A549 (cell line): ENCODE measurements at regions not wholly inside any gene's neighbourhood (a gene's known extent, or its start where the extent isn't known, plus 50 kb on each side); places are given as distances from the start of the nearest gene placed in this dataset.

Source experiments
- ATAC-seq, 2 experiments: fragments of 200-7000 bp in 1 of 2; fragments of >200 bp in 1 of 2; cut with Nextera tagmentation in 1 of 2; cut with Tn5 transposase in 1 of 2; 3 replicates each; pipeline versions ENCODE4 v1.8.0 to v1.9.1; 2018 to 2020; ENCODE audit warnings: mild to moderate bottlenecking in 1 of 2, moderate library complexity in 1 of 2
- CTCF ChIA-PET: fragments of 300-600 bp; sonication (Branson Sonifier 250); formaldehyde crosslinking; extraction: SDS; loops from one replicate; lab custom pipeline; 2021; ENCODE audit warnings: antibody characterized with exemption, inconsistent platforms; lab: Yijun Ruan, JAX
- POLR2A ChIA-PET: fragments of 350-600 bp; formaldehyde crosslinking; extraction: SDS; loops from one replicate; lab custom pipeline; 2021; ENCODE audit warnings: antibody characterized with exemption, inconsistent platforms; lab: Yijun Ruan, JAX
- DNase-seq, 2 experiments: peaks; one replicate each; pipeline versions ENCODE4 v3.0.0 to v3.0.0-alpha.2; 2011 to 2016; ENCODE audit warnings: low read depth in 1 of 2, low spot score in 1 of 2
- FAIRE-seq: peaks from 2 replicates; lab custom pipeline; 2011; peaks lifted over from hg19 to GRCh38; lab: Jason Lieb, UNC
- H3K27ac ChIP-seq, 2 experiments: fragments of >200 bp; sonication (Bioruptor Twin); formaldehyde crosslinking; 3 replicates each; pipeline ENCODE4 v1.5.1; 2016 to 2017
- H3K4me1 ChIP-seq: fragments of >200 bp; sonication (Bioruptor Twin); formaldehyde crosslinking; 3 replicates; pipeline ENCODE4 v1.6.1; 2016
- H3K4me2 ChIP-seq: fragments of >200 bp; sonication (Bioruptor Twin); formaldehyde crosslinking; 3 replicates; pipeline ENCODE4 v1.6.1; 2016
- H3K4me3 ChIP-seq: fragments of >200 bp; sonication (Bioruptor Twin); formaldehyde crosslinking; 3 replicates; pipeline ENCODE4 v1.5.1; 2016
- H3K9me3 ChIP-seq: fragments of >200 bp; sonication (Bioruptor Twin); formaldehyde crosslinking; 3 replicates; pipeline ENCODE4 v1.6.1; 2016
- CBX2 ChIP-seq: fragments of 200-600 bp; sonication (generic); IDR thresholded peaks from 2 replicates; pipeline ENCODE4 v1.6.1; 2016; ENCODE audit warnings: low read depth, mild to moderate bottlenecking, borderline replicate concordance
- CEBPB ChIP-seq, 2 experiments: fragments of >200 bp in 1 of 2; sonication (Bioruptor Twin) in 1 of 2; formaldehyde crosslinking in 1 of 2; IDR thresholded peaks; 2 replicates each; pipeline ENCODE4 v1.6.1; 2012 to 2016
- EHMT2 ChIP-seq: fragments of 200-600 bp; sonication (generic); IDR thresholded peaks from 2 replicates; pipeline ENCODE4 v1.6.1; 2016; ENCODE audit warnings: antibody characterized with exemption, low read depth, mild to moderate bottlenecking, moderate library complexity
- EP300 ChIP-seq, 2 experiments: fragments of >200 bp; sonication (Bioruptor Twin); formaldehyde crosslinking; IDR thresholded peaks; 2 replicates in 1 of 2; 3 replicates in 1 of 2; pipeline ENCODE4 v1.6.1; 2016 to 2017
- ESRRA ChIP-seq: fragments of 150-350 bp; IDR thresholded peaks from 2 replicates; pipeline ENCODE4 v1.6.1; 2014; ENCODE audit warnings: mild to moderate bottlenecking, low read length, borderline replicate concordance
- FOSB ChIP-seq: fragments of 250-450 bp; sonication (Bioruptor Pico); IDR thresholded peaks from 2 replicates; pipeline ENCODE4 v1.5.0; 2020; ENCODE audit warnings: mild to moderate bottlenecking, moderate library complexity
- HEYL ChIP-seq: fragments of 250-450 bp; sonication (Bioruptor Pico); IDR thresholded peaks from 2 replicates; pipeline ENCODE4 v1.8.0; 2021; ENCODE audit warnings: mild to moderate bottlenecking, moderate library complexity
- HOXA7 ChIP-seq: fragments of 250-450 bp; sonication (Bioruptor Pico); IDR thresholded peaks from 2 replicates; pipeline ENCODE4 v1.5.0; 2020; ENCODE audit warnings: mild to moderate bottlenecking, moderate library complexity
- HOXB5 ChIP-seq: fragments of 250-450 bp; sonication (Bioruptor Pico); IDR thresholded peaks from 2 replicates; pipeline ENCODE4 v1.5.0; 2020; ENCODE audit warnings: mild to moderate bottlenecking, moderate library complexity
- JUNB ChIP-seq: fragments of >200 bp; sonication (Bioruptor Twin); formaldehyde crosslinking; IDR thresholded peaks from 2 replicates; pipeline ENCODE4 v1.6.1; 2016
- KDM5A ChIP-seq: fragments of 200-600 bp; sonication (generic); IDR thresholded peaks from 2 replicates; pipeline ENCODE4 v1.6.1; 2016; ENCODE audit warnings: antibody characterized with exemption, mild to moderate bottlenecking
- MAFK ChIP-seq: fragments of 450-650 bp; IDR thresholded peaks from 2 replicates; pipeline ENCODE4 v1.6.1; 2014; ENCODE audit not compliant: partially characterized antibody
- NPAS2 ChIP-seq: fragments of 250-450 bp; sonication (Bioruptor Pico); IDR thresholded peaks from 2 replicates; pipeline ENCODE4 v1.8.0; 2022; ENCODE audit warnings: mild to moderate bottlenecking, moderate library complexity, borderline replicate concordance
- NR3C1 ChIP-seq: fragments of >200 bp; sonication (Bioruptor Twin); formaldehyde crosslinking; IDR thresholded peaks from 3 replicates; pipeline ENCODE4 v1.6.1; 2017
- PBX3 ChIP-seq: IDR thresholded peaks from 2 replicates; pipeline ENCODE4 v1.6.1; 2012
- RAD21 ChIP-seq, 2 experiments: fragments of >200 bp in 1 of 2; sonication (Bioruptor Twin) in 1 of 2; formaldehyde crosslinking in 1 of 2; IDR thresholded peaks in 1 of 2; conservative IDR thresholded peaks in 1 of 2; 2 replicates in 1 of 2; 3 replicates in 1 of 2; pipeline ENCODE4 v1.6.1; 2012 to 2018; ENCODE audit warnings: inconsistent platforms in 1 of 2
- RARB ChIP-seq: fragments of 250-450 bp; sonication (Bioruptor Pico); IDR thresholded peaks from 2 replicates; pipeline ENCODE4 v1.8.0; 2021; ENCODE audit warnings: mild to moderate bottlenecking, moderate library complexity
- RFX5 ChIP-seq: fragments of 450-650 bp; IDR thresholded peaks from 2 replicates; pipeline ENCODE4 v1.7.1; 2014; ENCODE audit warnings: antibody characterized with exemption, mild to moderate bottlenecking, moderate library complexity
- ZC3H11A ChIP-seq: fragments of 450-650 bp; IDR thresholded peaks from 2 replicates; pipeline ENCODE4 v1.6.1; 2014; ENCODE audit warnings: antibody characterized with exemption, mild to moderate bottlenecking
- ZFP36 ChIP-seq: fragments of 450-650 bp; IDR thresholded peaks from 2 replicates; pipeline ENCODE4 v1.6.1; 2014; ENCODE audit warnings: borderline replicate concordance; ENCODE audit not compliant: partially characterized antibody
- ZSCAN20 ChIP-seq: fragments of 250-450 bp; sonication (Bioruptor Pico); IDR thresholded peaks from 2 replicates; pipeline ENCODE4 v1.8.0; 2022; ENCODE audit warnings: mild to moderate bottlenecking, moderate library complexity
- WGBS: methylation state at CpG from one replicate; pipeline ENCODE4 v1.1.6; 2017; ENCODE audit errors: missing lambda C conversion rate; 5-methylcytosine and 5-hydroxymethylcytosine counted together
- TF ChIP-seq, protein P1 (sequence below): fragments of >200 bp; sonication (Bioruptor Twin); formaldehyde crosslinking; IDR thresholded peaks from 3 replicates; pipeline ENCODE4 v1.5.1; 2016
- TF ChIP-seq, protein P2 (sequence below): IDR thresholded peaks from 2 replicates; pipeline ENCODE4 v1.6.1; 2012
- TF ChIP-seq, protein P3 (sequence below): fragments of >200 bp; sonication (Bioruptor Twin); formaldehyde crosslinking; IDR thresholded peaks from 3 replicates; pipeline ENCODE4 v1.6.1; 2016
- TF ChIP-seq, protein P4 (sequence below): fragments of 250-450 bp; sonication (Bioruptor Pico); IDR thresholded peaks from 2 replicates; pipeline ENCODE4 v1.5.0; 2020; ENCODE audit warnings: low read depth, mild to moderate bottlenecking, moderate library complexity

- ChIA-PET POLR2A (no interaction called here), CTCF (no interaction called here)
- no peaks in the 10 kb centered on the region for H3K9me3 ChIP-seq
- no peak overlapping the region for H3K4me3 ChIP-seq
- TF ChIP-seq, protein P1, sequence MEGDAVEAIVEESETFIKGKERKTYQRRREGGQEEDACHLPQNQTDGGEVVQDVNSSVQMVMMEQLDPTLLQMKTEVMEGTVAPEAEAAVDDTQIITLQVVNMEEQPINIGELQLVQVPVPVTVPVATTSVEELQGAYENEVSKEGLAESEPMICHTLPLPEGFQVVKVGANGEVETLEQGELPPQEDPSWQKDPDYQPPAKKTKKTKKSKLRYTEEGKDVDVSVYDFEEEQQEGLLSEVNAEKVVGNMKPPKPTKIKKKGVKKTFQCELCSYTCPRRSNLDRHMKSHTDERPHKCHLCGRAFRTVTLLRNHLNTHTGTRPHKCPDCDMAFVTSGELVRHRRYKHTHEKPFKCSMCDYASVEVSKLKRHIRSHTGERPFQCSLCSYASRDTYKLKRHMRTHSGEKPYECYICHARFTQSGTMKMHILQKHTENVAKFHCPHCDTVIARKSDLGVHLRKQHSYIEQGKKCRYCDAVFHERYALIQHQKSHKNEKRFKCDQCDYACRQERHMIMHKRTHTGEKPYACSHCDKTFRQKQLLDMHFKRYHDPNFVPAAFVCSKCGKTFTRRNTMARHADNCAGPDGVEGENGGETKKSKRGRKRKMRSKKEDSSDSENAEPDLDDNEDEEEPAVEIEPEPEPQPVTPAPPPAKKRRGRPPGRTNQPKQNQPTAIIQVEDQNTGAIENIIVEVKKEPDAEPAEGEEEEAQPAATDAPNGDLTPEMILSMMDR: no peak
- TF ChIP-seq RARB (CRISPR knock-in tag) (no peak), CEBPB (IDR thresholded peaks at IDR 0.05) (no peak), FOSB (CRISPR knock-in tag) (no peak), HOXB5 (CRISPR knock-in tag) (no peak), JUNB (no peak), ESRRA (no peak), NPAS2 (CRISPR knock-in tag) (no peak), ZC3H11A (no peak), ZSCAN20 (CRISPR knock-in tag) (no peak), CBX2 (no peak), PBX3 (no peak), EP300 (IDR thresholded peaks at IDR 0.05) (no peak), ZFP36 (no peak), RFX5 (no peak), KDM5A (no peak), HEYL (CRISPR knock-in tag) (no peak), RAD21 (conservative IDR thresholded peaks at IDR 0.05 in 1 of 2, IDR thresholded peaks at IDR 0.05 in 1 of 2) (no peak)
- TF ChIP-seq, protein P2, sequence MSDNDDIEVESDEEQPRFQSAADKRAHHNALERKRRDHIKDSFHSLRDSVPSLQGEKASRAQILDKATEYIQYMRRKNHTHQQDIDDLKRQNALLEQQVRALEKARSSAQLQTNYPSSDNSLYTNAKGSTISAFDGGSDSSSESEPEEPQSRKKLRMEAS: no peak
- TF ChIP-seq, protein P3, sequence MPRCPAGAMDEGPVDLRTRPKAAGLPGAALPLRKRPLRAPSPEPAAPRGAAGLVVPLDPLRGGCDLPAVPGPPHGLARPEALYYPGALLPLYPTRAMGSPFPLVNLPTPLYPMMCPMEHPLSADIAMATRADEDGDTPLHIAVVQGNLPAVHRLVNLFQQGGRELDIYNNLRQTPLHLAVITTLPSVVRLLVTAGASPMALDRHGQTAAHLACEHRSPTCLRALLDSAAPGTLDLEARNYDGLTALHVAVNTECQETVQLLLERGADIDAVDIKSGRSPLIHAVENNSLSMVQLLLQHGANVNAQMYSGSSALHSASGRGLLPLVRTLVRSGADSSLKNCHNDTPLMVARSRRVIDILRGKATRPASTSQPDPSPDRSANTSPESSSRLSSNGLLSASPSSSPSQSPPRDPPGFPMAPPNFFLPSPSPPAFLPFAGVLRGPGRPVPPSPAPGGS: no peak
- TF ChIP-seq, all 56 proteins: peak for 0
- no peak for ATAC-seq
- DNase-seq: no peak
- H3K4me1 ChIP-seq: no peaks in the 10 kb centered on the region
- H3K4me2 ChIP-seq: no peak overlapping the region
- 43% methylated on average over 7 of the region's 7 CpGs for whole genome bisulfite sequencing
- no peak overlapping the region for H3K27ac ChIP-seq
- FAIRE-seq: no peak
Observed at GRCh38 chr4:96713271-96713850, 873.5 kb downstream of the PDHA2 start.

DNA sequence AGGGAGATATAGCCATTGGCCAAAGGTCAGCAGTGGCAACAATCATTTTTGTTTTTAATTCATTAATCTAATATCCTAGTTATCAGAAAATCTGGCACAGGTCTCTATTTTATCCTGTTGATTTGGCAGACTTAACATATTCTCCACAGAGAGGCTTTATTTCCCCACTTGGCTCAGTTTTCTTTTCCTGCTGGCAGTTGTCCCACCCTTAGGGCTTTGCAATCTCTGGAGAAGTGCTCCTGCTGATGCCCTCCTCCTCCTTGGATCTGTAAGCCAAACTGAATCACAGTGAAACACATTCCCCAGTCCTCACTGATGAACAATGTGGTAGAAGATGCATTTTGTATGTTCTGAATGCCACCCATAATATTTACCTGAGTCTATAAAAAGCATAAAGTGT, 889.7 kb downstream of the PDHA2 start:
- ATAC-seq (no peak), FAIRE-seq (no peak), DNase-seq (no peak)
- Histone ChIP-seq H3K4me1 (no peaks in the 10 kb centered on the region), H3K4me2 (no peak overlapping the region), H3K27ac (no peak overlapping the region), H3K9me3 (no peaks in the 10 kb centered on the region), H3K4me3 (no peak overlapping the region)
- ChIA-PET POLR2A (no interaction called here), CTCF (no interaction called here)
- no peak for TF ChIP-seq ZFP36
- TF ChIP-seq HOXA7 (CRISPR knock-in tag): no peak
- TF ChIP-seq NPAS2 (CRISPR knock-in tag): no peak
- no peak for TF ChIP-seq EHMT2
- TF ChIP-seq CBX2: no peak
- TF ChIP-seq NR3C1: no peak
- TF ChIP-seq, protein P4, sequence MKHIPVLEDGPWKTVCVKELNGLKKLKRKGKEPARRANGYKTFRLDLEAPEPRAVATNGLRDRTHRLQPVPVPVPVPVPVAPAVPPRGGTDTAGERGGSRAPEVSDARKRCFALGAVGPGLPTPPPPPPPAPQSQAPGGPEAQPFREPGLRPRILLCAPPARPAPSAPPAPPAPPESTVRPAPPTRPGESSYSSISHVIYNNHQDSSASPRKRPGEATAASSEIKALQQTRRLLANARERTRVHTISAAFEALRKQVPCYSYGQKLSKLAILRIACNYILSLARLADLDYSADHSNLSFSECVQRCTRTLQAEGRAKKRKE: no peak
- TF ChIP-seq MAFK: no peak
